Vagina (tissue), 2 donors: ENCODE measurements at regions not wholly inside any gene's neighbourhood (a gene's known extent, or its start where the extent isn't known, plus 50 kb on each side); places are given as distances from the start of the nearest gene placed in this dataset.

ENCODE experiments used
- DNase-seq, 2 donors: peaks; one replicate each; pipeline ENCODE4 v3.0.0-alpha.2; 2017; ENCODE audit errors: extremely low spot score in 2 of 2
- H3K27ac ChIP-seq: fragments of 200-600 bp; sonication (generic); one replicate; pipeline ENCODE4 v1.5.1; 2019
- H3K27me3 ChIP-seq: fragments of 200-600 bp; sonication (generic); one replicate; pipeline ENCODE4 v1.5.1; 2019
- H3K36me3 ChIP-seq, 2 donors: fragments of 200-600 bp; sonication (generic); one replicate each; pipeline ENCODE4 v1.5.1; 2017 to 2019
- H3K4me1 ChIP-seq: fragments of 200-600 bp; sonication (generic); one replicate; pipeline ENCODE4 v1.5.1; 2019
- H3K4me3 ChIP-seq, 2 donors: fragments of 200-600 bp; sonication (generic); 1 replicate in 1 of 2; 2 replicates in 1 of 2; pipeline ENCODE4 v1.5.1; 2016 to 2019
- H3K9me3 ChIP-seq: fragments of 200-600 bp; sonication (generic); one replicate; pipeline ENCODE4 v1.5.1; 2019
- CTCF ChIP-seq, 3 experiments: fragments of 450-650 bp in 2 of 3; fragments of 200-600 bp in 1 of 3; sonication (generic) in 1 of 3; IDR thresholded peaks; one replicate each; pipeline ENCODE4 v1.5.1; 2017 to 2019; ENCODE audit warnings: antibody characterized with exemption in 3 of 3, mild to moderate bottlenecking in 2 of 3, moderate library complexity in 2 of 3
- POLR2A ChIP-seq, 2 donors: fragments of 450-650 bp; IDR thresholded peaks; one replicate each; pipeline ENCODE4 v1.6.1; 2017; ENCODE audit warnings: antibody characterized with exemption in 2 of 2, mild to moderate bottlenecking in 2 of 2, moderate library complexity in 2 of 2
- POLR2AphosphoS5 ChIP-seq, 2 donors: sonication (generic); formaldehyde crosslinking; IDR thresholded peaks; one replicate each; pipeline ENCODE4 v1.9.0; 2017; ENCODE audit warnings: antibody characterized with exemption in 2 of 2, mild to moderate bottlenecking in 2 of 2, low read depth in 1 of 2; ENCODE audit not compliant: insufficient read depth in 1 of 2
- intact Hi-C: fragments of 100-400 bp; cut with DNase I; formaldehyde crosslinking; loops from one replicate; pipeline ENCODE4 v1.15.1; 2023

- intact Hi-C loops, result no loop called here
- Histone ChIP-seq H3K4me1 (peaks cover 9% of the 10 kb centered on the region), H3K4me3 (no peak overlapping the region), H3K9me3 (no peaks in the 10 kb centered on the region), H3K27ac (no peak overlapping the region), H3K27me3 (no peaks in the 10 kb centered on the region), H3K36me3 (no peaks in the 10 kb centered on the region)
- no peak for DNase-seq
- TF ChIP-seq POLR2A (IDR thresholded peaks at IDR 0.05), result no peak
- TF ChIP-seq CTCF (IDR thresholded peaks at IDR 0.05), result no peak
- TF ChIP-seq POLR2AphosphoS5 (IDR thresholded peaks at IDR 0.05; ENCODE audit: insufficient read depth in 1 of 2, low read depth in 1 of 2), result no peak
Measured at GRCh38 chr20:40767615-40767924, 78.5 kb upstream of the MAFB start.

GRCh38 chr20:40768105-40768504 lies 79.1 kb upstream of the MAFB start:
- H3K4me1 ChIP-seq, result peaks cover 9% of the 10 kb centered on the region
- intact Hi-C loops, result no loop called here
- H3K36me3 ChIP-seq, result no peaks in the 10 kb centered on the region
- no peak overlapping the region for H3K27ac ChIP-seq
- H3K4me3 ChIP-seq, result no peak overlapping the region
- DNase-seq, result peak in 1 of 2 donors; percentile 79
- TF ChIP-seq CTCF (IDR thresholded peaks at IDR 0.05) (no peak), POLR2A (IDR thresholded peaks at IDR 0.05) (no peak), POLR2AphosphoS5 (IDR thresholded peaks at IDR 0.05; ENCODE audit: insufficient read depth in 1 of 2, low read depth in 1 of 2) (no peak)
- no peaks in the 10 kb centered on the region for H3K9me3 ChIP-seq
- H3K27me3 ChIP-seq, result no peaks in the 10 kb centered on the region

GRCh38 chr20:40769677-40770285 lies 80.7 kb upstream of the MAFB start:
- no peaks in the 10 kb centered on the region for H3K36me3 ChIP-seq
- no peaks in the 10 kb centered on the region for H3K27me3 ChIP-seq
- H3K27ac ChIP-seq, result no peak overlapping the region
- no peak for TF ChIP-seq POLR2A (IDR thresholded peaks at IDR 0.05)
- no peak for TF ChIP-seq CTCF (IDR thresholded peaks at IDR 0.05)
- no peak for TF ChIP-seq POLR2AphosphoS5 (IDR thresholded peaks at IDR 0.05; ENCODE audit: insufficient read depth in 1 of 2, low read depth in 1 of 2)
- H3K4me1 ChIP-seq, result peaks cover under 1% of the 10 kb centered on the region
- intact Hi-C loops, result no loop called here
- no peak overlapping the region for H3K4me3 ChIP-seq
- H3K9me3 ChIP-seq, result no peaks in the 10 kb centered on the region
- no peak for DNase-seq

- H3K36me3 ChIP-seq, result no peaks in the 10 kb centered on the region
- no peak overlapping the region for H3K27ac ChIP-seq
- DNase-seq, result peak in 1 of 2 donors; percentile 85
- H3K4me1 ChIP-seq, result no peaks in the 10 kb centered on the region
- intact Hi-C loops, result no loop called here
- H3K9me3 ChIP-seq, result no peaks in the 10 kb centered on the region
- no peak for TF ChIP-seq CTCF (IDR thresholded peaks at IDR 0.05)
- no peak for TF ChIP-seq POLR2AphosphoS5 (IDR thresholded peaks at IDR 0.05; ENCODE audit: insufficient read depth in 1 of 2, low read depth in 1 of 2)
- TF ChIP-seq POLR2A (IDR thresholded peaks at IDR 0.05), result no peak
- H3K27me3 ChIP-seq, result no peaks in the 10 kb centered on the region
- H3K4me3 ChIP-seq, result no peak overlapping the region
Measured at GRCh38 chr20:40770564-40771307, 81.7 kb upstream of the MAFB start.

GRCh38 chr20:40771308-40771610 lies 82.2 kb upstream of the MAFB start:
- Histone ChIP-seq H3K36me3 (no peaks in the 10 kb centered on the region), H3K4me1 (no peaks in the 10 kb centered on the region), H3K9me3 (no peaks in the 10 kb centered on the region), H3K27me3 (no peaks in the 10 kb centered on the region), H3K4me3 (no peak overlapping the region), H3K27ac (no peak overlapping the region)
- TF ChIP-seq POLR2AphosphoS5 (IDR thresholded peaks at IDR 0.05; ENCODE audit: insufficient read depth in 1 of 2, low read depth in 1 of 2) (no peak), CTCF (IDR thresholded peaks at IDR 0.05) (no peak), POLR2A (IDR thresholded peaks at IDR 0.05) (no peak)
- intact Hi-C loops, result no loop called here
- peak; percentile 56 to 61 for DNase-seq
